IPS-18c (cell line): ENCODE measurements at regions not wholly inside any gene's neighbourhood (a gene's known extent, or its start where the extent isn't known, plus 50 kb on each side); places are given as distances from the start of the nearest gene placed in this dataset.

Experiments
- H3K4me3 ChIP-seq: 2 replicates; pipeline ENCODE4 v1.7.0; 2013; ENCODE audit warnings: low read depth, mild to moderate bottlenecking, low read length, moderate library complexity; ENCODE audit not compliant: insufficient read depth
- H3K9me3 ChIP-seq: one replicate; pipeline ENCODE4 v1.6.1; 2013; ENCODE audit warnings: mild to moderate bottlenecking, low read length, moderate library complexity; ENCODE audit not compliant: control insufficient read depth, insufficient read depth

GRCh38 chr5:166486348-166486747 lies 1805.1 kb upstream of the WWC1 start:
- Histone ChIP-seq H3K4me3 (no peak overlapping the region), H3K9me3 (no peaks in the 10 kb centered on the region)

GRCh38 chr5:166488560-166488959 lies 1802.9 kb upstream of the WWC1 start:
- no peaks in the 10 kb centered on the region for H3K9me3 ChIP-seq
- H3K4me3 ChIP-seq = no peak overlapping the region

- Histone ChIP-seq H3K4me3 (no peak overlapping the region), H3K9me3 (no peaks in the 10 kb centered on the region)
Observed at GRCh38 chr5:166493040-166493439, 1798.4 kb upstream of the WWC1 start.

- no peaks in the 10 kb centered on the region for H3K9me3 ChIP-seq
- H3K4me3 ChIP-seq = no peak overlapping the region
Observed at GRCh38 chr5:166493612-166494011, 1797.8 kb upstream of the WWC1 start.

- no peaks in the 10 kb centered on the region for H3K9me3 ChIP-seq
Observed at GRCh38 chr5:166497496-166498104, 1793.8 kb upstream of the WWC1 start.

GRCh38 chr5:166499447-166500240 lies 1791.8 kb upstream of the WWC1 start:
- no peaks in the 10 kb centered on the region for H3K9me3 ChIP-seq
- H3K4me3 ChIP-seq = no peak overlapping the region

More at GRCh38 chr5:166497496-166498104, 1793.8 kb upstream of the WWC1 start:
- H3K4me3 ChIP-seq = no peak overlapping the region

GRCh38 chr5:166503506-166503905 lies 1787.9 kb upstream of the WWC1 start:
- H3K4me3 ChIP-seq = no peak overlapping the region
- H3K9me3 ChIP-seq = no peaks in the 10 kb centered on the region

GRCh38 chr5:166505067-166505466 lies 1786.4 kb upstream of the WWC1 start:
- no peak overlapping the region for H3K4me3 ChIP-seq
- H3K9me3 ChIP-seq = no peaks in the 10 kb centered on the region

GRCh38 chr5:166505544-166505943 lies 1785.9 kb upstream of the WWC1 start:
- H3K4me3 ChIP-seq = no peak overlapping the region
- H3K9me3 ChIP-seq = no peaks in the 10 kb centered on the region

- no peaks in the 10 kb centered on the region for H3K9me3 ChIP-seq
- H3K4me3 ChIP-seq = no peak overlapping the region
Observed at GRCh38 chr5:166507810-166508425, 1783.5 kb upstream of the WWC1 start.

- H3K4me3 ChIP-seq = no peak overlapping the region
- no peaks in the 10 kb centered on the region for H3K9me3 ChIP-seq
Observed at GRCh38 chr5:166509085-166509484, 1782.4 kb upstream of the WWC1 start.

GRCh38 chr5:166517976-166518375 lies 1773.5 kb upstream of the WWC1 start:
- no peaks in the 10 kb centered on the region for H3K9me3 ChIP-seq
- H3K4me3 ChIP-seq = no peak overlapping the region

- no peaks in the 10 kb centered on the region for H3K9me3 ChIP-seq
- H3K4me3 ChIP-seq = no peak overlapping the region
Observed at GRCh38 chr5:166523206-166523605, 1768.2 kb upstream of the WWC1 start.

- H3K9me3 ChIP-seq = no peaks in the 10 kb centered on the region
- no peak overlapping the region for H3K4me3 ChIP-seq
Observed at GRCh38 chr5:166529200-166529599, 1762.2 kb upstream of the WWC1 start.

GRCh38 chr5:166532456-166533220 lies 1758.8 kb upstream of the WWC1 start:
- Histone ChIP-seq H3K4me3 (no peak overlapping the region), H3K9me3 (no peaks in the 10 kb centered on the region)

GRCh38 chr5:166535641-166536040 lies 1755.8 kb upstream of the WWC1 start:
- Histone ChIP-seq H3K9me3 (no peaks in the 10 kb centered on the region), H3K4me3 (no peak overlapping the region)

GRCh38 chr5:166540156-166540555 lies 1751.3 kb upstream of the WWC1 start:
- Histone ChIP-seq H3K4me3 (no peak overlapping the region), H3K9me3 (no peaks in the 10 kb centered on the region)

GRCh38 chr5:166551384-166551783 lies 1740.1 kb upstream of the WWC1 start:
- Histone ChIP-seq H3K4me3 (no peak overlapping the region), H3K9me3 (no peaks in the 10 kb centered on the region)
